Neural cell (in vitro differentiated cells): ENCODE measurements at regions not wholly inside any gene's neighbourhood (a gene's known extent, or its start where the extent isn't known, plus 50 kb on each side); places are given as distances from the start of the nearest gene placed in this dataset.

Experiments used
- EZH2 ChIP-seq: fragments of 200-600, 300-800 bp; shearing (Covaris generic), sonication (generic); IDR thresholded peaks from 2 replicates; pipeline ENCODE4 v1.6.1; 2014; ENCODE audit warnings: antibody characterized with exemption, low read length, borderline replicate concordance, mild to moderate bottlenecking; ENCODE audit not compliant: insufficient read depth, poor library complexity, severe bottlenecking
- POLR2AphosphoS5 ChIP-seq: IDR thresholded peaks from 2 replicates; pipeline ENCODE4 v1.6.1; 2012
- RAD21 ChIP-seq: fragments of 450-650 bp; conservative IDR thresholded peaks from 2 replicates; pipeline ENCODE4 v1.6.1; 2014; ENCODE audit warnings: antibody characterized with exemption, mild to moderate bottlenecking, moderate library complexity
- TAF1 ChIP-seq: IDR thresholded peaks from 2 replicates; pipeline ENCODE4 v1.6.1; 2012; ENCODE audit warnings: low read depth
- TF ChIP-seq, protein P1 (sequence below): fragments of 450-650 bp; IDR thresholded peaks from 2 replicates; pipeline ENCODE4 v1.5.1; 2014; ENCODE audit warnings: antibody characterized with exemption, mild to moderate bottlenecking, moderate library complexity; ENCODE audit not compliant: poor library complexity, severe bottlenecking

DNA sequence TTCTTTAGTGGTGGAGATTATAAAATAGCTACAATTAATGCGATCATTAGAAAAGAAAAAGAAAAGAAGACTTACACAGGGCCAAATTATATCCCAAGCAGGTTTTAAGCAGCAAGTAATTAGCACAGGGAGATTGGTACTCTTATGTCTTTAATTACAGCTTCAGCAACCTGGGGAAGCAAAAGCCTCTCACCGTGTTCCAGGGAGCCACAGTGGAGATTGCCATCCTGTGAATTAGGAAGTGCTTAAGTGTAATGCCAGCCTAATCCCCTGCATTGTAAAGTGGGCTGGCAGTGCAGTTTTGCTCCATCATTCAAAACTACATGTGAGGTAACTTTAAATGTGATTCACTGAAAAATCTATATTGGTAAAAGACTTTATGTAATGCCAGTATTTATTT, 533.5 kb upstream of the COBL start:
- TF ChIP-seq, protein P1, sequence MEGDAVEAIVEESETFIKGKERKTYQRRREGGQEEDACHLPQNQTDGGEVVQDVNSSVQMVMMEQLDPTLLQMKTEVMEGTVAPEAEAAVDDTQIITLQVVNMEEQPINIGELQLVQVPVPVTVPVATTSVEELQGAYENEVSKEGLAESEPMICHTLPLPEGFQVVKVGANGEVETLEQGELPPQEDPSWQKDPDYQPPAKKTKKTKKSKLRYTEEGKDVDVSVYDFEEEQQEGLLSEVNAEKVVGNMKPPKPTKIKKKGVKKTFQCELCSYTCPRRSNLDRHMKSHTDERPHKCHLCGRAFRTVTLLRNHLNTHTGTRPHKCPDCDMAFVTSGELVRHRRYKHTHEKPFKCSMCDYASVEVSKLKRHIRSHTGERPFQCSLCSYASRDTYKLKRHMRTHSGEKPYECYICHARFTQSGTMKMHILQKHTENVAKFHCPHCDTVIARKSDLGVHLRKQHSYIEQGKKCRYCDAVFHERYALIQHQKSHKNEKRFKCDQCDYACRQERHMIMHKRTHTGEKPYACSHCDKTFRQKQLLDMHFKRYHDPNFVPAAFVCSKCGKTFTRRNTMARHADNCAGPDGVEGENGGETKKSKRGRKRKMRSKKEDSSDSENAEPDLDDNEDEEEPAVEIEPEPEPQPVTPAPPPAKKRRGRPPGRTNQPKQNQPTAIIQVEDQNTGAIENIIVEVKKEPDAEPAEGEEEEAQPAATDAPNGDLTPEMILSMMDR: no peak
- TF ChIP-seq POLR2AphosphoS5 (no peak), EZH2 (no peak), RAD21 (no peak), TAF1 (no peak)
